CD4-positive, alpha-beta T cell treated with Interleukin-6 at 100 ng/mL for 8 hours (primary cell): ENCODE measurements at regions not wholly inside any gene's neighbourhood (a gene's known extent, or its start where the extent isn't known, plus 50 kb on each side); places are given as distances from the start of the nearest gene placed in this dataset.
"Not testable (repeated sequence)": the region's sequence is repeated elsewhere in the genome, so short reads cannot be mapped to it uniquely, and the experiment has no call there.

Experiments
- DNase-seq: peaks from one replicate; pipeline ENCODE4 v3.0.0-alpha.2; 2020; ENCODE audit warnings: mixed read lengths, low spot score

DNA sequence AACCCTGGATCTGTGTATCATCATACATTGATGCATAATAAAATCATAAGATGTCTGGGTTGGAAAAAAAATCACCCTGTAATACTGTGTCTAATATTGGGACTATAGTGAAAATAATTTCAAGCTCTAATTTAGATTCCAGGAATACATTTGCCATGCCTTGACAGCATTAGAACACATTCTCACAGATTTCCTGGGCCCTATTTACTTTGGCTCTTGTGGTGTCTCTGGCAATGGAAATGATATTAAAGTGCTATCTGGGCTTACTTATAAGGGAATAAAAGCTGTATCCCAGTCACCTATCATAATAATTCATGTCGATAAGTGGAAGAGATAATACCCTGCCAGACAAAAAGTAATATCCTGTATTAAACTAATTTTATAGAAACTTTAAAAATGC is 472.0 kb downstream of the ZPLD1 start:
- no peak for DNase-seq

DNA sequence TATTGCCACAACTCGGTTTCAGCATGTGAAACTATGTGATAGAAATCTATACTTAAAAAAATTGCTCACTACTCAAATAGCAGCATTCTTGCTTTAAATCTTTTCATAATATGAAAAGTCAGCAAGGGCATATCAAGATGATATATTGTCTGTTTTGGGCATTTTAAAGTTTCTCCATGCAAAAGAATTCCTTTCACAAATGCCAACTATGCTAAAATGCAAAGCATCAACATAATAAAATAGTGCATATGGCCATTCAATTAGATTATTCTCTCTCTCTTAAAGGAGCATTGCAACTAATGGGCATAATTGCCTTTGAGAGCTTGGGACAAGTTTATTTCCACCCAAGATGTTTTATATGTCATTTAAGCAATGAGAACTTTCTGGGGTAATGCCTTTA is 475.1 kb downstream of the ZPLD1 start:
- no peak for DNase-seq

DNA sequence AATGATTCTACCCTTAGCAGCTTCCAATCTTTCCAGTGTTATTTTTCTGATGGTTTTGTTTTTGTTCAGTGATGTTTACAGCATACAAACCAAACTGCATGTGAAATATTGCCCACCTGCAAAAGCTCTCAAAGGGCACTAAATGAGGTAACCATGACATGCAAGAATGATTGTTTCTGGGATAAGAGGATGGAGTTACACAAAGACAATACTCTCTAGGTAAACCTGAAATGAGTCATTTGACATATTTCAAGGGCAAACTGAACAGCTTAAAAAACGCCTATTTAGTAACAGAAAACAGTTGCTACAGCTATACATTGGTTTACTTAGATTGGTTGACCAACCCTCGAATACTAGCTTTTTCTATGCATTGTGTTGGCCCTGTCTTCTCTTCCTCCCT is 481.7 kb downstream of the ZPLD1 start:
- DNase-seq: no peak

DNA sequence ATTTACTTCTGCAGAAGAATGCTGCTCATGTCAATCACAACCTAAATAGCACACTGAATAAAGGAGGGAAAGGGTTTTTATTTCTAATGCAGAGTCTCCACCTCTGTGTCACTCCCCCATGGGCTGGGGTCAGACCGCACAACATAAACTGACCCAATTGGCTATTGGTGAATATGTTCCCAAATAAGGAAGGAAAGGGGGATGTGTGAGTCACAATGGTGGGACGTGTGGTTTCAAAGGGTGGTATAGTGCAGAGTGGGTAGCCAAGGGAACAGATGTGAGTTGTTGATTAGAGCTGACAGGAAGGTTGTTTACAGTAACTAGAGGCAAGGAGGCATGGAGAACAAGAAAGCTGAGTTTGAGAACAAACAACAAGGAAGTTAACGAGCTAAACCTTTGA is 491.8 kb downstream of the ZPLD1 start:
- DNase-seq: no peak

DNA sequence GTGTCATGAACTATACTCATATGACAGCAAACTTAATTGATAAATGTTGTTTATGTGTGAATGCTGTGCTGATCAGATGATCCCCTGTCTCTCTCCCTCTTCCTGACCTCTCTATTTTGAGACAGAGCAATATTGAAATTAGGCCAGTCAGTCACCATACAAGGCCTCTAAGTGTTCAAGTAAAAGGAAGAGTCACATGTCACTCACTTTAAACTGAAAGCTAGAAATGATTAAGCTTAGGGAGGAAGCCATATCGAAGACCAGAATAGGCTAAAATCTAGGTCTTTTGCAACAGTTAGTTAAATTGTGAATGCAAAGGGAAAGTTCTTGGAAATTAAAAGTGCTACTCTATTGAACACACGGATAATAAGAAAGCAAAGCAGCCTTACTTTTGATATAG is 498.6 kb downstream of the ZPLD1 start:
- DNase-seq: no peak

DNA sequence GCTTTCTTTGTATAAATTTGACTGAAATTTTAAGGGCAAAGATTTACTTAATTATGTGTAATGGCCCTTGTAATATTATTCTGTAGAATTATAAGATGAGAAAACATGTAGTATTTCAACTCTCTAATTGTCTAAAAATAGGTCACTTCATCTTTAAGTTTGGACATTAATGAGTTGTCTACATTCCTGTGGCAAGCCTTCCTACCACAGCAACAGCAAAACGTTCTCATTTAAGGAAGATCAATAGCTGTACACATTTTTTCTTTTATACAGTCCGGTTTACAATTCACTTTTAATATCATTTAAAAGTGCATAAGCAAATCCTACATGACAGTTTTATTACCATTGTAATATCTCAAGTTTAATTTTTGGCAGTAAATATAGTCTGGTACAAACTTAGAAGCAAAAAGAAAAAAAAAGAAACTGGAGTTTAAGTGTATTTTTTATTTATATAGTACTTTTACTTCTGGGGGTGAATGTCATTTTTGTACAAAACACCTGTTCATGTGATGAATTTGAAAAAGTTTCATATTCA is 501.8 kb downstream of the ZPLD1 start:
- no peak for DNase-seq

DNA sequence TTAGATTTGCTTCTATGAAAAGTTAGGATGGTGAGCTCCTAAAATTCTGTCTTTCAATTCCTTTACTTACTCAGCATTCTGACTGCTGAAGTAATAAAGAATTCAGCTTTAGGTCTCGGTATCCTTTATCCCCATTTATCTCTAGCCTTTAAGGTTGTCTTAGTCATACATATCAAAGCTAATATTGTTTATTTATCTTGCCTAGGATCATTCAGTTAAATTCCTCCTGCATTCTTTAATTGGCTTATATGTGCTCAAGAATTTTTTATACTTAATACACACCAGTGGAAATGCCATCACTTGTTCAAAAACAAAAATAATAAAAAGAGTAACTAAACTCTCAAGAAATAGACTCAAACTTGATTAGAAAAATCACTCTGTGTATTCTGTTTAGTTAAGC is 507.0 kb downstream of the ZPLD1 start:
- no peak for DNase-seq

DNA sequence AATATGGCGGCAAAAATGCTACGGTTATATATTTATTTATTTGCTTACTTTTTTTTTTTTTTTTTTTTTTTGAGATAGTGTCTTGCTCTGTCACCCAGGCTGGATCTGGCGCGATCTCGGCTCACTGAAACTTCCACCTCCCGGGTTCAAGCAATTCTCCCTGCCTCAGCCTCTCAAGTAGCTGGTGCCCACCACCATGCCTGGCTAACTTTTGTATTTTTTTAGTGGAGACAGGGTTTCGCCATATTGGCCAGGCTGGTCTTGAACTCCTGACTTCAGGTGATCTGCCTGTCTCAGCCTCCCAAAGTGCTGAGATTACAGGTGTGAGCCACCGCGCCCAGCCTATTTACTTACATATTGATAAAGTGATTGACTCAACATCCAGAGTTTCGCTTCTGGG is 511.6 kb downstream of the ZPLD1 start:
- not testable (repeated sequence) for DNase-seq

DNA sequence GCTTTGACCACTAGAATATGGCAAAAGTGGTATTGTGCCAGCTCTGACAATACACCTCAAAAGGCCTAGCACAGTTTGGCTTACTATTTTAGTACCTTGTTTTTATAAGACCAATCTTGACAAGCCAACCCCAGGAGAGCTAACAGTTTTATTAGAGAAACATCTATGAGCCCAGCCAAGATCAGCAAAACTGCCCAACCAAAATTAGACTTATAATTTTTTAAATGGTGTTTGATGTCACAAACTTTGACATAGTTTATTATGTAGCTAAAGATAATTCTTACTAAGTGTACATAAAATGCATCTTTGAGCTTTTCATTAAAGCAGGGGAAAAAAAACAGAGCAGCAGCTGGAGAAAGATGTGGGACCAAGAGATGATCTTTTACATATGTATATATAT is 537.5 kb downstream of the ZPLD1 start:
- DNase-seq: no peak

DNA sequence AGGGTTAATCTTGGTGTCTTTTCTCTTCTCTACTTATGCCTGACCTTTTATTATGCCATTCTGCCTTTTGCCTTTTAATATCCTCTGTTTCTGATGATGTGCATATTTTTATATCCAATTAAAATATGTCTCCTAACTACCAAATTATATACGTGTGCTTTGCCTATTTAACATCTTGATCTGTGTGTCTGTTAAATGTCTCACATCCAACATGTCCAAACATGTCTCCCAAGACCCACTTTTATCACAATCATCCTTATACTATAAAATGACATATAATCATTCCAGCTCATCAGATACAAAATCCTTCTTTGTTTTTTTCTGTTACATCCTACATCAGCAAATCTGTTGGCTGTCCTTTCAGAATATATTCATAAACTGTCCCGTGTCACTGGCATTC is 539.5 kb downstream of the ZPLD1 start:
- DNase-seq: no peak

DNA sequence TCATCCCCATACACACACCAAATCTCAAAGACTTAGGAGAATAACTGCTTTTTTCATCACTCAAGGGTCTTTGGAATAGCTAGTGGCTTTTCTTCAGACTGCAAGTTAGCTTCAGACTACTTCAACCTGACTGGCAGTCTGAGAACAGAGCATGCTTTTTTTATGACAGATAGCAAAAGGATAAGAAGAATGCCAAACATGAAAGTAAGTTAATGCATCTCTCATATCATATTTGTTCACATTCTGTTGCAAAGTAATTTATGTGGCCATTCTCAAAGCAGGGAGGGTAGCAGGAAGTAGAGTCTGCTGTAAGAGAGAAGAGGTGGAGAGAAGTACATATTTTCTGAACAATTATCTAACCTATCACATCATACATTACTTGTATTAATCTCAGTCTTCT is 544.4 kb downstream of the ZPLD1 start:
- DNase-seq: no peak

DNA sequence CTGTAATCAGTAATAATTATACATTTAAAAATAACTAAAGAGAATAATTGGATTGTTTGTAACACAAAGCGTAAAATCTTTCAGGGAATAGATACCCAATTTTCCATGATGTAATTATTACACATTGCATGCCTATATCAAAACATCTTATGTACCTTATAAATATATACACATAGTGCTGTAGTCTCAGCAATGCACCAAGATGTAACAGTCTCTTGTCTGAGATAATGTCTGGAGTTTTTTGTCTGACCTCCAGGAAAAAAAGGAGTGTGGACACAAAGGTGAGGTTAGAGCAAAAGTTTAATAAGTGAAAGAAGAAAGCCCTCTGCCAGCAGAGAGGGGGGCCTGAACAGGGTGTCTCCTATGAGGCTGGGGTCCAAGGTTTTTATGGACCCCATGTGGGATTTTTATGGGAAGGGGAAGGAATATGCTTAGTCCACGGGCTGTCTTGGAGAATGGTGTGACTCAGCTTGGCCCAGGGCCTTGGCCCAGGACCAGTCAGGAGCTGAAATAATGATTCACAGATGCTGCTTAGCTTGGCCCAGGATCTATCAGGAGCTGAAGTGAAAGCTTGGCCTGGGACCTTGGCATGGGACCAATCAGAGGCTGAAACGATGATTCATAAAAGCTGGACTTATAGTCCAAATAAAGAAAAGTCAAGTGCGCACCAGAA is 545.0 kb downstream of the ZPLD1 start:
- DNase-seq: no peak

DNA sequence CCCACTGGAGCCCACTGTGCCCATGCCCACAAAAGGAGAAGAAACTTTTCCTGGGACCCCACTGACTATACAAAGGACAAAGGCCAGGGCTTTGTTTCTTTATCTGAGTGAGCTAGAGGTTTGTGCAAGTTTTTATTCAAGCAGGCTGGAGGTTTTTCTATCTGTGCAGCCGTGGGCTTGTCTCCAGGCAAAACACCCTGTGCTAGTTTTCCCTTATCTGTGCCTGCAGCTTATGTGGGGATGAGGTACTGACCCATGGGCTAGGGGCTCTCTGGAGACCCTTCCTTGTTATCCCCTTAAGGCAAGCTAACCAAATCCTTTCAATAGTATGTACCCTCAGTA is 545.5 kb downstream of the ZPLD1 start:
- no peak for DNase-seq

DNA sequence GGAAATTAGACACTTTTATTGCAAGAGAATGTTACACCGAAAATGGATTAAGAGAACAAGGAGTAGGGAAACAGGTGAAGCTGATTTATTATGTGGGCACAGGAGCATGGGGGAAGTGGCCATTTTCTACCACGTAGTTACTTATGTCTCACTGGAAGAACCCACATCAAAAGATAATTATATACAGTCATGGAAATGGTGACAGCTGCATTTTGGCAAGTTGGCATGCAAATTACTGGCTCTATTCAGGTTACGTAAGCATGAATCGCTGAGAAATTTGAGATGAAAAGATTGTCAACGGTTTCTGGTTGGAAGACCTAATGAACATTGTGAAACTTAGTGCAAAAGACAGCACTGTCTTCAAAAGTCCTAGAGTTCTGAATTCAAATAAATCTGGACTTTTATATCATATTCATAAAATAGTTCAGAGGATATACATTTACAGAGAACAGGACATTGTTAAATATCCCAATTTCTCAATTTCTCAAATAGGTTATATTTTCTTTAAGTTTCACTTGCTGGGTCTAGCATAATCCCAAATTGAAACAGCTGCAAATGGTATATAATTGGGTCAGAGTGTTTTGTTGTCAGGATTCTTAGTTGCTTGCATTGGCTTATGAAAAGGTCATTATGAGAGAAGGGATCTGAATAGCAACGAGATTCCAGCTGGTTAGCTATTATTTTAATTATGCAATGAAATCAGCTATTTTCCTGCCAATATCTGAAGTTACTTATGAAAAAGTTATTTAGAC is 567.8 kb downstream of the ZPLD1 start:
- no peak for DNase-seq

DNA sequence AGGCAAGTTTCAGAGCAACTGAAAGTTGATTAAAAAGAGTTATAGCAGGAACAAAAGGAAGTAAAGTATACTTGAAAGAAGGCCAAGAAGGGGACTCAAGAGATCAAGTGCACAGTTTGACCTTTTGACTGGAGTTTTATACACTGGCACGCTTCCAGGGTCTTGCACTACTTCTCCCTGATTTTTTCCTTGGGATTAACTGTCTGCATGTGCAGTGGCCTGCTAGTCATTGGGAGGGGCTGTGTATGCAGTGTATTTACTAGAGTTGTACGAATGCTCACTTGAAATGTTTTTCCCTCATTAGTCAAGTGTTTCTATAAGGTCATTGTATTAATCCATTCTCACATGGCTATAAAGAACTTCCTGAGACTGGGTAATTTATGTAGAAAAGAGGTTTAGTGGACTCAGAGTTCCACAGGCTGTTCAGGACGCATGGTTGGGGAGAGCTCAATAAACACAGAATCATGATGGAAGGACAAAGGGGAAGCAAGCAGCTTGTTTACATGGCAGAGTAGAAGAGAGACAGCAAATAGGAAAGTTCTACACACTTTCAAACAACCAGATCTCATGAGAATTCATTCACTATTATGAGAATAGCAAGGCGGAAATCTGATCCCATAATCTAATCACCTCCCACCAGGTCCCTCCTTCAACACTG is 571.8 kb downstream of the ZPLD1 start:
- no peak for DNase-seq

DNA sequence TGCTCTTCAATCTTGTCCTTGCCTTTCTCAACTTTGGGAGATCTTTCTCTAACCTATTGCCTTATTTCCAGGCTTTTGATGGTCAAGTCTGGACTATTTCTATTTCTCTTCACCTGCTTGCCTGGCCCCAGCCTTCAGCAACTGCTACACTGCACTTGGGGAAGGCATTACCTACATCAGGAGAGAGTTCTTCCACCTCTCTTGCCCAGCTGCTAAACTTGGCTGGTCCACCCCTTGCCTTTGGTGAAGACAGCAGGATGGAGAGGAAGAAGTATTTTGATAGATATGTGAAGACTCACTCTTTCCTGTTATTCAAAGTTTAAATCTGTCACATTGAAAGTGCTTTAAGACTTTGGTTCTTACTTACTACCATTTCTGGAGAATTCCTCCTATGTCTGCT is 574.8 kb downstream of the ZPLD1 start:
- no peak for DNase-seq

DNA sequence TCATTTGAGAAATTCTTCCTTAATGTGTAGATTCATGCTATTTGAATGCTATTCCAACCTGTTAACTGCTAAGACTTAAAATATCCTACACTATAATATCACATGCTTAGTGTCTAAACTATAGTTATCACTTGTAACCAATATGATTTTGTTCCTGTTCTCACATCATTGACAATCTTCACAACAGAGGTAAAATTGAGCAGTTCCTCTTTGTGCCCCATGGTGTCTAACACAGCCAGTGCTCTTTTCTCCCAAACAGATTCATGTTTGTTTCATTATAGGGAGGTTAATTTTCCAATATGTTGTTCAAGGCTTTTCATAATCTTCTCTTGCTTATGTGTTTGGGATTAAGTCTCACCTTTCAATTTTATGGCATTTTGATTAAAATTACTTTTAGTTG is 591.1 kb downstream of the ZPLD1 start:
- no peak for DNase-seq

DNA sequence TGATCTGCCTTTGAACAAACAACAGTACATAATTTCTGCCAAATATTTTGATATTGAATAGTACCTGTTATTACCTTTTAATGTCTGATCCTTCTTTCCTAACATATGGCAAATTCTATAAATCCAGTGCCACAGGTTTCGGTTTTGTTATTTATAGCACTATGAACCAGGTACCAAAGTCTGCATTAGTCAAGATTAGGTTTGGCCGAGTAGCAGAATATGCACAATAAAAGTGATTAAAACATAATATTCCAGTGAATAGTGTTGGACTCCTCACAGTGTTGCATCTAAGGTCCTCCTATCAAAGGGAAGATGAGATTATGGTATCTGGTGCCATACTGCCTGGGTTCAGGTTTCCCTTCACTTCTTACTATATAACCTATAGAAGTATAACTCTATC is 599.0 kb downstream of the ZPLD1 start:
- no peak for DNase-seq

DNA sequence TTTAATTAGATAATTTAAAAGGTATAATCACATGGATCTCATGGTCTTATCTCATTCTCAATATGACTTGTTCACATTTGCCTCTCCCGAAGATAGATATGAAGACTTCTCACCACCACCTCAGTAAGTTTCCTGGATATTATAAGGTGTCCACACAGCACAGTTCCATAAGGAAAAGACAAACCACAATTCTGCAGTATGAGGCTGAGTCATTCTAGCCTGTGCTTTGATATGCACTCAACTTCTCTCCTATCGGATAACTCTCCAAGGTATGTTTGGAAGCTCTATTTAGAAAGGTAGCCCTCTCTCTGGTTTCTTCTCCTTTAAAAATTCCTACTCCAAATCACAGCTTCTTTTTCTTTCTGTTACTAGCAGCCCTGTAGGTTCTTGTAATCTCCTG is 612.8 kb downstream of the ZPLD1 start:
- no peak for DNase-seq

DNA sequence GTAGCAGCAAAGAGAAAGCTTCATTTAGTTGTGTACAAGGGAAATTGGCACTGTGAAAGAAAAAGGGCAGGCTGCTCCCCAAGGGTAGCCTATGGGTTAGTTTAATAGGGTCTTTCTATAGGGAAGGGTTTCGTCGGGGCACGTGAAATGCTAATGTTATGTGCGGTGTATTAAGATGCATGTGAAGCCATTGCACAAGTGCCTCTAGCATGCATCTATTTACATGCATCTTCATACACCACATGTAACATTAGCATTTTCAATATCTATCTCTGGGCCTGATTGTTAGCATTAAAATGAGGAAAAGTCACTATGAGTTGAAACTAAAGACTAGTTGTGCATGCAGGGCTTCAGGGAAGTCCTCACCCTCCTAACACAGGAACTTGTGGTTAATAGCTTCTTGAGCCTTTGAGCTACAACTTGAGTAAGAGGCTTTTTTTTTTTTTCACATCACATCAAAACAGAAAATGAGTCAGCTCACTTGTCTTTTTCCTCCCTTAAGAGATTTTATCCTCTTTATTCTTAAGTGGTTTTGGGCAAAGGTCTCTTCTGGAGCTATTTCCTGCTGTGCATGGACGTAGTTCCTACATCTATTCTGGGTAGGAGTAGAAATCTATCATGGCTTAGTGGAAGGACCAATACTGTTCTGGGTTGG is 613.4 kb downstream of the ZPLD1 start:
- no peak for DNase-seq

DNA sequence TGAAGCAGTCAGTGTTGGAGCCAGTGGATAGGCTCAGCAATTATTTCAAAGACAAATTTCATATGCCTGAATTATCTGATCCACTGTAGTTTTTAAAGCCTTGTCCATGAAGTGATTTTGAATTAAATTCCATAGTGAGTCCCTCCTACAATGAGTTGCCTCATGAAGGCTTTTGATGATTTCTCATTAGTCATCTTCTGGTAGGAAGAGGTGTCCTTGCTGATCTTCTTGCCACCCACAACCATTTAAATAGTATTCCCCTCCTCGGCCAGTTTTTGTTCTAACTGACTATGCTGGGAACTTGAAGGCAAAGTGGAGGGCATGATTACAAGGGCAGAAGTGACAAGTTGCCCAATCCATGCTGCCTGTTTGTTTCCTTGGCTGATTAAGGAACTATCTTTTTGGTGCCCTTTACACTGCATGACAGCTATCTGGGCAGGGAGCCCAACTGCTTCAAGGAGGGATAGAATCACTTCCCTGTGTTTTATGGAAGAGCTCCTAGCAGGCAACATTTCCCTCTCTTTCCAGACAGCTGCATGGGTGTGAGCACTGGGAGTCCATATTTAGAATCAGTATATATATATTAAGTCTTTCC is 617.5 kb downstream of the ZPLD1 start:
- DNase-seq: no peak

DNA sequence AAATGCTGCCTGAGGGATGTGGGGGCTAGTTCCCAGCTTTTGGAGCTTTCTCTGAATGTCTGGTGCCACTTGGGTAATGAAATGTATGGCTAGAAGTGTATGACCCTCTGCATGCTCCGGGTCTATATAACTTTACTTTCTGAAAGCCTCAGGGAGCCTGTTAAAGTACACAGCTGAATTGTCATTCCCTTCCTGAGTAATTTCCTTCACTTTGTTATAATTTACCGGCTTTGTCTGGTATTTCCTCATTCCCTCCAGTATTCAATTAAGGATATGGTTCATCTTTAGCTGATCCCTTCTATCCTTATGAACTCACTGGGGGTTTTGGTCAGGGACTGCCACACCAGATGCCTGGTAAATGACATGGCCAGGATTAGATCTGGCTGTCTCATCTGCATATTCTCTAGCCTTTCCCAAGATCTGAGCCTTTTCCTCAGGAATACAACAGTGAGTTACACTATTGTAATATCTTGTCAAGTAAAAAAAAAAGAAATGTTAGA is 620.3 kb downstream of the ZPLD1 start:
- DNase-seq: no peak
